Activated CD4-positive, alpha-beta T cell treated with anti-CD3 and anti-CD28 coated beads for 4 hours (primary cell): ENCODE measurements at regions not wholly inside any gene's neighbourhood (a gene's known extent, or its start where the extent isn't known, plus 50 kb on each side); places are given as distances from the start of the nearest gene placed in this dataset.

Source experiments
- DNase-seq, 2 donors: peaks; one replicate each; pipeline ENCODE4 v3.0.0-alpha.2; 2020

GRCh38 chr1:184329245-184329953, 57.4 kb upstream of the C1orf21 start:
- DNase-seq: no peak

GRCh38 chr1:184329962-184330868, 56.6 kb upstream of the C1orf21 start:
- no peak for DNase-seq

- DNase-seq: no peak
These were observed 56.0 kb upstream of the C1orf21 start for GRCh38 chr1:184330875-184331274.
